NCI-H774 (cell line): ENCODE measurements at regions not wholly inside any gene's neighbourhood (a gene's known extent, or its start where the extent isn't known, plus 50 kb on each side); places are given as distances from the start of the nearest gene placed in this dataset.

ENCODE experiments used
- DNase-seq: peaks from one replicate; lab custom pipeline; 2025; lab: John Stamatoyannopoulos, UW

- no peak for DNase-seq
These were observed 173.1 kb downstream of the TFAP2C start for GRCh38 chr20:56801971-56802755.

- no peak for DNase-seq
These were observed 173.7 kb downstream of the TFAP2C start for GRCh38 chr20:56802805-56803204.

- DNase-seq = no peak
These were observed 176.2 kb downstream of the TFAP2C start for GRCh38 chr20:56805313-56805712.

- no peak for DNase-seq
These were observed 176.9 kb downstream of the TFAP2C start for GRCh38 chr20:56805966-56806365.

- DNase-seq = no peak
These were observed 177.9 kb downstream of the TFAP2C start for GRCh38 chr20:56806952-56807517.

GRCh38 chr20:56808117-56808725 is 179.1 kb downstream of the TFAP2C start:
- DNase-seq = no peak

- DNase-seq = no peak
These were observed 179.6 kb downstream of the TFAP2C start for GRCh38 chr20:56808732-56809131.

- DNase-seq = no peak
These were observed 180.6 kb downstream of the TFAP2C start for GRCh38 chr20:56809668-56810067.

GRCh38 chr20:56810141-56810540 is 181.0 kb downstream of the TFAP2C start:
- DNase-seq = no peak

- DNase-seq = no peak
These were observed 186.7 kb downstream of the TFAP2C start for GRCh38 chr20:56815796-56816195.

- no peak for DNase-seq
These were observed 187.2 kb downstream of the TFAP2C start for GRCh38 chr20:56816349-56816748.

GRCh38 chr20:56817780-56818675 is 188.9 kb downstream of the TFAP2C start:
- DNase-seq = no peak

- no peak for DNase-seq
These were observed 191.9 kb downstream of the TFAP2C start for GRCh38 chr20:56820984-56821383.

GRCh38 chr20:56826306-56826704 is 197.2 kb downstream of the TFAP2C start:
- DNase-seq = no peak

GRCh38 chr20:56826705-56827665 is 197.9 kb downstream of the TFAP2C start:
- no peak for DNase-seq

- DNase-seq = no peak
These were observed 198.7 kb downstream of the TFAP2C start for GRCh38 chr20:56827763-56828162.

GRCh38 chr20:56828402-56828801 is 199.3 kb downstream of the TFAP2C start:
- no peak for DNase-seq

GRCh38 chr20:56829788-56830385 is 200.8 kb downstream of the TFAP2C start:
- no peak for DNase-seq

- DNase-seq = no peak
These were observed 202.7 kb downstream of the TFAP2C start for GRCh38 chr20:56831795-56832194.

GRCh38 chr20:56833427-56833826 is 204.3 kb downstream of the TFAP2C start:
- no peak for DNase-seq
